HEK293 (cell line): ENCODE measurements at regions not wholly inside any gene's neighbourhood (a gene's known extent, or its start where the extent isn't known, plus 50 kb on each side); places are given as distances from the start of the nearest gene placed in this dataset.

Experiments
- CTCF ChIA-PET: fragments of 350-600 bp; formaldehyde crosslinking; extraction: SDS; loops from one replicate; lab custom pipeline; 2021; ENCODE audit warnings: antibody characterized with exemption; lab: Yijun Ruan, JAX
- POLR2A ChIA-PET: fragments of 300-600 bp; formaldehyde crosslinking; extraction: SDS; loops from one replicate; lab custom pipeline; 2020; ENCODE audit warnings: antibody characterized with exemption, inconsistent platforms; lab: Yijun Ruan, JAX
- H3K27ac ChIP-seq: fragments of 200-500 bp; sonication (Bioruptor generic); 2 replicates; pipeline ENCODE4 v1.5.1; 2014; ENCODE audit warnings: low read depth, low read length, control low read depth, inconsistent platforms; ENCODE audit errors: extremely low read depth
- H3K36me3 ChIP-seq, 2 experiments: fragments of 200-500 bp in 1 of 2; sonication (Bioruptor generic) in 1 of 2; 1 replicate in 1 of 2; 2 replicates in 1 of 2; pipeline ENCODE4 v1.5.1; 2014 to 2017; ENCODE audit warnings: inconsistent platforms in 2 of 2, low read length in 2 of 2; ENCODE audit not compliant: control insufficient read depth in 2 of 2, insufficient read depth in 1 of 2
- H3K4me1 ChIP-seq: fragments of 200-500 bp; sonication (Bioruptor generic); 2 replicates; pipeline ENCODE4 v1.5.1; 2014; ENCODE audit warnings: mild to moderate bottlenecking, low read length, inconsistent platforms; ENCODE audit not compliant: control insufficient read depth, insufficient read depth
- H3K4me3 ChIP-seq: 2 replicates; pipeline ENCODE4 v1.5.1; 2011; ENCODE audit warnings: low read depth, mild to moderate bottlenecking, control low read depth, low read length, moderate library complexity
- H3K9me3 ChIP-seq: fragments of 200-500 bp; sonication (Bioruptor generic); 2 replicates; pipeline ENCODE4 v1.5.1; 2014; ENCODE audit warnings: low read depth, low read length, inconsistent platforms; ENCODE audit not compliant: control insufficient read depth, insufficient read depth
- CTCF ChIP-seq: fragments of 450-650 bp; formaldehyde crosslinking; IDR thresholded peaks from 2 replicates; pipeline ENCODE4 v1.5.1; 2016; ENCODE audit warnings: missing biosample characterization, missing genetic modification characterization
- GLIS1 ChIP-seq: fragments of 450-650 bp; formaldehyde crosslinking; IDR thresholded peaks from 2 replicates; pipeline ENCODE4 v1.5.1; 2016; ENCODE audit warnings: missing biosample characterization, missing genetic modification characterization
- HOXA7 ChIP-seq: sonication (generic); formaldehyde crosslinking; IDR thresholded peaks from 2 replicates; pipeline ENCODE4 v1.8.1; 2022; ENCODE audit warnings: missing genetic modification reagents, borderline replicate concordance
- KLF1 ChIP-seq: fragments of 450-650 bp; formaldehyde crosslinking; IDR thresholded peaks from 2 replicates; pipeline ENCODE4 v1.5.1; 2016; ENCODE audit warnings: missing biosample characterization, missing genetic modification characterization
- MEIS1 ChIP-seq: sonication (generic); formaldehyde crosslinking; IDR thresholded peaks from 2 replicates; pipeline ENCODE4 v1.8.1; 2022; ENCODE audit warnings: missing genetic modification reagents, mild to moderate bottlenecking, borderline replicate concordance
- OVOL3 ChIP-seq: fragments of 450-650 bp; formaldehyde crosslinking; IDR thresholded peaks from 2 replicates; pipeline ENCODE4 v1.5.1; 2016; ENCODE audit warnings: missing biosample characterization, missing genetic modification characterization
- PRDM4 ChIP-seq: fragments of 450-650 bp; formaldehyde crosslinking; IDR thresholded peaks from 2 replicates; pipeline ENCODE4 v1.5.1; 2017; ENCODE audit warnings: missing biosample characterization, missing genetic modification characterization
- ZBTB11 ChIP-seq: fragments of 450-650 bp; formaldehyde crosslinking; conservative IDR thresholded peaks from 2 replicates; pipeline ENCODE4 v1.5.1; 2016; ENCODE audit warnings: low read depth, missing biosample characterization, missing genetic modification characterization
- ZBTB26 ChIP-seq: fragments of 450-650 bp; formaldehyde crosslinking; optimal IDR thresholded peaks from 2 replicates; pipeline ENCODE3; 2016; ENCODE audit warnings: missing biosample characterization, mild to moderate bottlenecking, missing genetic modification characterization
- ZNF112 ChIP-seq: fragments of 450-650 bp; formaldehyde crosslinking; IDR thresholded peaks from 2 replicates; pipeline ENCODE4 v1.5.0; 2017; ENCODE audit warnings: missing biosample characterization, missing genetic modification characterization
- ZNF132 ChIP-seq: fragments of 450-650 bp; formaldehyde crosslinking; IDR thresholded peaks from 2 replicates; pipeline ENCODE4 v1.5.1; 2017; ENCODE audit warnings: missing biosample characterization, missing genetic modification characterization, borderline replicate concordance
- ZNF138 ChIP-seq: fragments of 450-650 bp; formaldehyde crosslinking; IDR thresholded peaks from 2 replicates; pipeline ENCODE4 v1.5.1; 2016; ENCODE audit warnings: missing biosample characterization, missing genetic modification characterization, borderline replicate concordance
- ZNF174 ChIP-seq: fragments of 450-650 bp; formaldehyde crosslinking; IDR thresholded peaks from 2 replicates; pipeline ENCODE4 v1.5.0; 2017; ENCODE audit warnings: missing biosample characterization, mild to moderate bottlenecking, missing genetic modification characterization
- ZNF24 ChIP-seq: fragments of 450-650 bp; formaldehyde crosslinking; IDR thresholded peaks from 2 replicates; pipeline ENCODE4 v1.5.1; 2016; ENCODE audit warnings: missing biosample characterization, missing genetic modification characterization
- ZNF354C ChIP-seq: fragments of 450-650 bp; formaldehyde crosslinking; IDR thresholded peaks from 2 replicates; pipeline ENCODE4 v1.5.1; 2016; ENCODE audit warnings: missing biosample characterization, missing genetic modification characterization, low read depth, borderline replicate concordance
- ZNF555 ChIP-seq: fragments of 450-650 bp; formaldehyde crosslinking; conservative IDR thresholded peaks from 2 replicates; pipeline ENCODE4 v1.5.1; 2017; ENCODE audit warnings: missing biosample characterization, mild to moderate bottlenecking, missing genetic modification characterization, inconsistent platforms
- ZNF560 ChIP-seq: fragments of 450-650 bp; formaldehyde crosslinking; IDR thresholded peaks from 2 replicates; pipeline ENCODE4 v1.5.1; 2017; ENCODE audit warnings: missing biosample characterization, missing genetic modification characterization, borderline replicate concordance
- ZNF580 ChIP-seq: fragments of 450-650 bp; formaldehyde crosslinking; IDR thresholded peaks from 2 replicates; pipeline ENCODE4 v1.5.1; 2016; ENCODE audit warnings: missing biosample characterization, missing genetic modification characterization
- ZNF621 ChIP-seq: fragments of 450-650 bp; formaldehyde crosslinking; IDR thresholded peaks from 2 replicates; pipeline ENCODE4 v1.5.1; 2017; ENCODE audit warnings: missing biosample characterization, missing genetic modification characterization
- ZNF660 ChIP-seq: fragments of 450-650 bp; IDR thresholded peaks from 2 replicates; pipeline ENCODE4 v1.5.1; 2018; ENCODE audit warnings: missing biosample characterization, mild to moderate bottlenecking, missing genetic modification characterization
- ZNF792 ChIP-seq: fragments of 450-650 bp; formaldehyde crosslinking; IDR thresholded peaks from 2 replicates; pipeline ENCODE4 v1.5.1; 2016; ENCODE audit warnings: missing biosample characterization, missing genetic modification characterization
- ZNF843 ChIP-seq: fragments of 450-650 bp; formaldehyde crosslinking; IDR thresholded peaks from 2 replicates; pipeline ENCODE4 v1.5.1; 2016; ENCODE audit warnings: missing biosample characterization, missing genetic modification characterization
- ZSCAN18 ChIP-seq: fragments of 450-650 bp; formaldehyde crosslinking; IDR thresholded peaks from 2 replicates; pipeline ENCODE4 v1.5.1; 2016; ENCODE audit warnings: missing biosample characterization, missing genetic modification characterization
- ZSCAN30 ChIP-seq: fragments of 450-650 bp; IDR thresholded peaks from 2 replicates; pipeline ENCODE4 v1.5.1; 2018; ENCODE audit warnings: missing biosample characterization, mild to moderate bottlenecking, missing genetic modification characterization, moderate library complexity
- ZXDB ChIP-seq: fragments of 450-650 bp; formaldehyde crosslinking; IDR thresholded peaks from 2 replicates; pipeline ENCODE4 v1.5.1; 2016; ENCODE audit warnings: missing biosample characterization, missing genetic modification characterization

GRCh38 chr2:107473150-107473549, 353.5 kb upstream of the RGPD4 start (continued):
- TF ChIP-seq ZNF792 (no peak), ZNF560 (tag by site-specific recombination) (no peak), ZSCAN18 (tag by site-specific recombination) (no peak), ZSCAN30 (tag by site-specific recombination) (no peak)

- TF ChIP-seq ZNF174 (tag by site-specific recombination) (no peak), ZNF354C (no peak), ZNF132 (tag by site-specific recombination) (no peak), ZNF24 (tag by site-specific recombination) (no peak), HOXA7 (CRISPR knock-in tag) (no peak), ZNF843 (tag by site-specific recombination) (no peak), ZNF792 (no peak), ZNF112 (tag by site-specific recombination) (no peak), ZNF660 (tag by site-specific recombination) (no peak), ZNF555 (tag by site-specific recombination) (no peak), CTCF (no peak), GLIS1 (tag by site-specific recombination) (no peak), PRDM4 (tag by site-specific recombination) (no peak)
- no peaks in the 10 kb centered on the region for H3K9me3 ChIP-seq
- ChIA-PET CTCF (no interaction called here), POLR2A (no interaction called here)
- no peak overlapping the region for H3K4me3 ChIP-seq
- H3K4me1 ChIP-seq: no peaks in the 10 kb centered on the region
- H3K36me3 ChIP-seq: no peaks in the 10 kb centered on the region
- no peak overlapping the region for H3K27ac ChIP-seq
Observed at GRCh38 chr2:107475859-107476258, 350.8 kb upstream of the RGPD4 start.

- ChIA-PET CTCF (interaction anchor here (0.6 kb wide), 1 partner anchor 286 kb away, joined by 3 read pairs; no protein-coding TSS in a partner anchor), POLR2A (no interaction called here)
- no peak overlapping the region for H3K4me3 ChIP-seq
- H3K9me3 ChIP-seq: no peaks in the 10 kb centered on the region
- H3K4me1 ChIP-seq: no peaks in the 10 kb centered on the region
- H3K36me3 ChIP-seq: no peaks in the 10 kb centered on the region
- no peak overlapping the region for H3K27ac ChIP-seq
- no peak for TF ChIP-seq ZXDB (tag by site-specific recombination)
- no peak for TF ChIP-seq ZBTB26 (tag by site-specific recombination)
- TF ChIP-seq MEIS1: no peak
- no peak for TF ChIP-seq ZBTB11 (tag by site-specific recombination)
- TF ChIP-seq ZNF138 (tag by site-specific recombination): no peak
- TF ChIP-seq KLF1 (tag by site-specific recombination): no peak
- no peak for TF ChIP-seq ZNF132 (tag by site-specific recombination)
- TF ChIP-seq ZNF621 (tag by site-specific recombination): no peak
- no peak for TF ChIP-seq ZNF580 (tag by site-specific recombination)
- no peak for TF ChIP-seq OVOL3
Observed at GRCh38 chr2:107502539-107502938, 324.2 kb upstream of the RGPD4 start.
